RWPE2 (cell line): ENCODE measurements at regions not wholly inside any gene's neighbourhood (a gene's known extent, or its start where the extent isn't known, plus 50 kb on each side); places are given as distances from the start of the nearest gene placed in this dataset.
"Not testable (repeated sequence)": the region's sequence is repeated elsewhere in the genome, so short reads cannot be mapped to it uniquely, and the experiment has no call there.

Experiments used
- ATAC-seq: fragments of 200-7000 bp; cut with Tn5 transposase; 3 replicates; pipeline ENCODE4 v1.9.1; 2021; ENCODE audit warnings: low read depth
- DNase-seq: peaks from one replicate; pipeline ENCODE4 v3.0.0-alpha.2; 2020; ENCODE audit warnings: low spot score
- H3K27ac ChIP-seq: fragments of 450-650 bp; 2 replicates; pipeline ENCODE4 v1.5.1; 2017; ENCODE audit warnings: mild to moderate bottlenecking; ENCODE audit not compliant: poor library complexity, severe bottlenecking
- H3K27me3 ChIP-seq: fragments of 250-450 bp; sonication (Bioruptor Pico); 2 replicates; pipeline ENCODE4 v1.5.1; 2021; ENCODE audit warnings: mild to moderate bottlenecking, moderate library complexity; ENCODE audit not compliant: insufficient read depth, poor library complexity, severe bottlenecking
- H3K36me3 ChIP-seq: fragments of 250-450 bp; sonication (Bioruptor Pico); 2 replicates; pipeline ENCODE4 v1.5.1; 2020; ENCODE audit warnings: low read depth, mild to moderate bottlenecking, moderate library complexity
- H3K4me1 ChIP-seq: fragments of 250-450 bp; sonication (Bioruptor Pico); 2 replicates; pipeline ENCODE4 v1.5.1; 2021; ENCODE audit warnings: mild to moderate bottlenecking, moderate library complexity; ENCODE audit not compliant: insufficient read depth, poor library complexity, severe bottlenecking
- H3K4me3 ChIP-seq: fragments of 250-450 bp; sonication (Bioruptor Pico); 2 replicates; pipeline ENCODE4 v1.5.1; 2021; ENCODE audit warnings: mild to moderate bottlenecking, moderate library complexity; ENCODE audit not compliant: severe bottlenecking
- H3K9me3 ChIP-seq: fragments of 250-450 bp; sonication (Bioruptor Pico); 2 replicates; pipeline ENCODE4 v1.5.1; 2021; ENCODE audit warnings: mild to moderate bottlenecking, moderate library complexity; ENCODE audit not compliant: severe bottlenecking

DNA sequence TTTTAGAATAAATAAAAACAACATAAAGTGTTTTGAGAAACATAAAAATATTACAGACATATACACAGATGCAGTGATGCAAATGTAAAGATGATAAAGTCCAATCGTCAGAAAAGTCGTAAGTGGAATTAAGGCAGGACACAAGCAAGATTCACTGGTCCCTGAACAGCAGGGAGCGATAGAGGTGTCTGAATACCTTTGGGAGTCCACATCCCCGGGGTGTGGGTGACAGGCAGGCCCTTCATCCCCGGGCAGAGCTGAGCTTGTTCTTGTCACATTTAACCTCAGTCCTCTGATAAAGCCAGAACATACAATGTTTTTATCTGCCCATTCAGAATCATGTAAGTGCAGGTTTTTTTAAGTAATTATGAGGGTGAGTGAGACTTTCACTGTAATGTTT, 881.2 kb downstream of the SPATA31A7 start:
- not testable (repeated sequence) for H3K36me3 ChIP-seq, DNase-seq, H3K9me3 ChIP-seq, H3K27me3 ChIP-seq, ATAC-seq, H3K4me1 ChIP-seq, H3K27ac ChIP-seq, H3K4me3 ChIP-seq

DNA sequence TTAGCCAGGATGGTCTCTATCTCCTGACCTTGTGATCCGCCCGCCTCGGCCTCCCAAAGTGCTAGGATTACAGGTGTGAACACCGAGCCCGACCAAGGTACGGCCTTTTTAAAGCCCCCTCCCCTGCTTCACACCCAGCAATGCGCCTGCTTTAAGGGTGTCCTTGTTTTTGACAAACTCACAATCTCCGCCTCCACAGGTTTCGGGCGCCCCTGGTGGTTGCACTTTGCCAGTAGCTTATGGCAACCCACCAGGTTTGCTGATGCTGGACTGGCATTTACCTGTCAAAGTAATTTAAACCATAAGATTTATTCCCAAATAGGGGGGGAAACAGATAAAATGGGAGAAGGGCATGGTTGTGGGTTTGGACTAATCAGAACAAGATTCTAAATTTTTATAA, 883.6 kb downstream of the SPATA31A7 start:
- not testable (repeated sequence) for H3K4me3 ChIP-seq, H3K9me3 ChIP-seq, ATAC-seq, DNase-seq, H3K4me1 ChIP-seq, H3K27ac ChIP-seq, H3K36me3 ChIP-seq, H3K27me3 ChIP-seq

DNA sequence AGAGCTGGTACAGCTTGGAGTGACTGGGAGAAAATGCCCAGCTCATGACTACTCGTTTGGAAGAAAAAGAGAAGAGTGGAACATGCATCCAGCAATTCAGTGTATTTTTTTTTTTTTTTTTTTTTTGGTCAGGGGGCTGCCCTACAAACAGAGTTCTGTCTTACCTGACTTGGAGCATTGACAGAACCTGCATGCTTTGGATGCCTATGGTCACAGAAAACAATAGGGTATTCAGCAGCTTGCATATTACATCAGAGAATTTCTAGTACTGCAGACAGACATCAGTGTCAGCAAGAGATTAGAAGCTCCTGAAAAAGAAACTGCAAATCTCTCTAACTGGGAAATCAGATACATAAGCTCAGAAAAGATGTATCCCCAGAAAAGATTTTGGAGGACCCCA, 894.4 kb downstream of the SPATA31A7 start:
- H3K27me3 ChIP-seq, ATAC-seq, DNase-seq, H3K27ac ChIP-seq, H3K36me3 ChIP-seq, H3K4me3 ChIP-seq, H3K9me3 ChIP-seq, H3K4me1 ChIP-seq: not testable (repeated sequence)

DNA sequence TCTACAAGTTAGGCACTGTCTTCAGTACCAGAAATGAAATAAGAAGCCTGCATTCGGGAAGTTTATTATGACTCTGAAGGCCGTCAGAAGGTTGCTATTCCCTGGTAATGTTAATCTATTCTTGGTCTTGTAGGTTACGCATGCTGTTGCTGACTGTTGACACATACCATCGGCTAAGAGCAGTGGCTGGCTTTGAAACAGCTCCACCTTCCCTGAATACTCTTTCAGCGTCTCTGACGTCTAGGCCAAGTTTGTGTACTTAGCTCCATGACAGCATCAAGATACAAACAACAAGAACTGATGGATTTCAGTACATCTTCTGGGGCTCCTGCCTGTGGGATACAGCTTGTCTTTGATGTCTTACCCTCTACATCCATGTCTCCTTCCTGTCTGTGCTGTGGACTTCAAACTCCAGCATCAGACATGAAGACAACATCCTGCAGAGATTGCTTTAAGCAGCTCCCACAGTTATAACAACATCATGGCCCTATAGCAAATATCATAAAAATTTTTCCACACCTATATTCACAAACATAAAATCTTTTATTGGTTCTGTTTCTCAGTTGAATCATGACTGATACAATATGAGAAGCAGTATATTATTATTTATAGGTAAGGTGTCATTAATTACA, 906.0 kb downstream of the SPATA31A7 start:
- H3K4me3 ChIP-seq, result not testable (repeated sequence)

DNA sequence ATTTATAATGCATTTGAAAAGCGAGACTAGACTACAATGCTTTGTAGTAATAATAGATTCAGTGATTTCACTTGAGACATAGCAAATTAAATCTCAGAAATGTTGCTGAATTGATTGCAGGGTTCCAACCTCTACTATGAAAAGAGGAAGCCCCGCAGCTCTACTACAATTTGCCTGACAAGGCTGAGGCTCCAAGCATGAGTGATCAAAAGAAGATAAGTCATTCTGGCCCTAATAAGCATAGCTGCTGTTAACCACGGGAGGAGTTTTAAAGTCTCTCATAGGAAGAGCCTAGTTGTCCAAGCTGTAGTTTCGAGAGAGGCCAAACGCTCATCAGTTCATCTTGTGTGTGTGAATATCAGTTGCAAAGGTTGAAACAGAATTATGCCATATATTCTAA, 920.6 kb downstream of the SPATA31A7 start:
- H3K4me1 ChIP-seq, H3K36me3 ChIP-seq, H3K27ac ChIP-seq, H3K9me3 ChIP-seq, H3K4me3 ChIP-seq, ATAC-seq, DNase-seq, H3K27me3 ChIP-seq: not testable (repeated sequence)

More for the DNA sequence above, 906.0 kb downstream of the SPATA31A7 start:
- H3K27ac ChIP-seq, H3K4me1 ChIP-seq, DNase-seq, H3K27me3 ChIP-seq, H3K36me3 ChIP-seq, ATAC-seq, H3K9me3 ChIP-seq: not testable (repeated sequence)

DNA sequence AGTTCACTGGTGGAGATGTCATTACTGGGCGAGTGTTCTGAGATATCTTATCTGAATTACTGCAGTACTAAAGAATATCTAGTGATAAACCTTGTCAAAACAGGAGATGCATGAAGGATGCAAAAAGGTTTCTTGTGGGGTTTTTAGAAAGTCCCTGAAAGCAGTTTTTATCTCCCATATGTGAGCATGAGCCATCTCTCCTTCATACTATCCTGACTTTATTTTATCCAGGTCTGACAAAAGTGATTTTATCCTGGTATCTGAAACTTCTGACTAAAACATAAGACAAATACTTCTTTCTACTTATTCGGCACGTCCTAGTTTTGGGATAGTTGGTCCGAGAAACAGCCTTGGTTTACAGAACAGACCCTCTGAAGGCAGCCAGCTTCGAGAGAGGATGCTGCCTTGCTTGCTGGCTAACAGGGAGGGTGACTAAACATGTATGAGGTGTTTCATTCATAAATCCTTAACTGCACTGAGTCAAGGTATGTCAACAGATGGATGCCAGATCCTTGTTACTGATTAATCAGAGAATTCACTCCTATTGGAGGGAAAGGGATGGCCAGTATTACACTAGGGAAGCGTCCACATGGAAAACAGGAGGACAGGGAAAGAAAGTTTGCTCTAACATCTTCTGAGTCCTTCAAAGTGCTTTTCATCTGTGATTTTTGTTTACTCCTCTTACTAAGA, 927.3 kb downstream of the SPATA31A7 start:
- not testable (repeated sequence) for H3K27ac ChIP-seq, H3K27me3 ChIP-seq, DNase-seq, H3K9me3 ChIP-seq, H3K4me3 ChIP-seq, H3K4me1 ChIP-seq, H3K36me3 ChIP-seq
- peak; percentile 96 for ATAC-seq

DNA sequence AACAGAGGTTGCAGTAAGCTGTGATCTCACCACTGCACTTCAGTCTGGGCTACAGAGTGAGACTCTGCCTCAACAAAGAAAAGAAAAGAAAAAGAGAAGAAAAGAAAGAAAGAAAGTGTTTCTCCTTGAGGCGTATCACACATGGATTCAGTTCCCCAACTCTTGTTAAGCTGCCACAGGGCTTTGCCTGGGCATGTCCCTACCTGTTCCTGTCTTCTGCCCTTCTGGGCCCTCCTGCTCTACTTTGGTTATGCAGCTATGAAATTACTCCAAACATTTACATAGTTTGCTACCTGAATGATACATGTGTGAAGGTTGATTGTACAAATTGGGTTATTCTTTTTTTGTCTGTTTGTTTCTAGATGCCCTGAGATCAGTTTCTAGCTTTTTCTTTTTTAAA, 929.8 kb downstream of the SPATA31A7 start:
- H3K4me1 ChIP-seq, H3K27ac ChIP-seq, H3K4me3 ChIP-seq, H3K36me3 ChIP-seq, H3K9me3 ChIP-seq, H3K27me3 ChIP-seq, DNase-seq: not testable (repeated sequence)
- ATAC-seq, result peak; percentile 72

DNA sequence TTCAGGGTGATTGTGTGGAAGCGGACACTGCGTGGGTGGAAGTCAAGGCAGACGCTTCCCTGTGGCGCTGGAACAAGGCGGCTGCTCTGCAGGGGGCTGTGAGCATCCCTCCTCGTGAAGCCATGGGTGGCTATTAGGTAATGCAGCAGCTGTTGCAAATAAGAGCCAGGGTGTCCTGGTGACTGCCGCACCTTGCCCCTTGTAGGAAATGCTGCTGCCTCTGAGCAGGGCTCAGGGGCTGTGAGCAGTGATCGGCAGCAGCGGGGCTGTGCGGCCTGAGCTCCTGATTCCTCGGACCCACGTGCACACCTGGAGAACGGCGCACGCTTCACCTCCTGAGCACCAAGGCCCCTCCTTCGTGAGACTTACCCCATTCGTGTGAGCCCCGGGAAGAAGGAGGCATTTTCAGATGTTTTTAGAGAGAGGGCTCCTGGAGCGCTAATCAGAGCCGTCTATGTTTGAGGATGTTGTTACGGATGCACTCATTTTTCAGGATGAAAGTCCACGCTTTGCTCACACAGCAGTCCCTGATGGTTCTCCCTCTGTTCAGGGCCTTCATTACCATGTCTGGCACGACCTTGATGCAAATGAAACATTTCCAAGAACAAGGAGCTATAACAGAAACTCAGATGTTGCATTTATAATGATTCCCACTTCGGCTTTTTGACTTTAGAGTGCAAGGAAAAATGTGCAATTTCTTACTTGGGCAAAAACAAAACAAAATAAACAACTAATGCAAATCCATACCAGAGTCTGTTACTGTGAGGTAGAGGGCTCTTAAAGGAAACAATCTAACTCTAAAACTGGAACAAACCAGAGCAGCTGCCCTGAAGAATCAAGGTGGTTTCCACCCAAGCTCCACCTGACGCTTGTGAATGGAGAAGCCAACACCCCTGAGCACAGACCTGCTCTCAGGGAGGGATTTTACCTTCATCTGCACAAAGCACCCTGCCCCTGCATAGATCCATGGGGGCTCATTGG, 936.1 kb downstream of the SPATA31A7 start:
- DNase-seq, ATAC-seq, H3K27ac ChIP-seq: not testable (repeated sequence)

DNA sequence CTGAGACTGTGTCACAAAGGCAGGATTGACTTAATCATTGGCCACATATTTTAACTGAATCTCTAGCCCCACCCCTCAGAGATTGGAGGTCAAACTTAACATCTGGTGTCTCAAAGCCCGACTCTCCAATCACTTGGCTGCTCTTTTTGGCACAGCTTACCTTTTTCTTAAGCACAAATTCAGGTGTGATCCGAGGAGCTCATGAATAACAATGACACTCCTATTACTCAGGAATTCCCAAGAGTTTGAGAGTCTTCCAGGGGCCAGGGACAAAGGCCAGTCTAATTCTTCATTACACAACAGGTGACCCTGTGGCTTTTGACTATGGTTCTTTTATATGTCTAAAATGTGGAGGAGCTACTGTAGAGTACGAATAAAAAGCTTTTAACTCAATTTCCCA, 945.2 kb downstream of the SPATA31A7 start:
- H3K4me1 ChIP-seq, H3K36me3 ChIP-seq, H3K27ac ChIP-seq, H3K4me3 ChIP-seq, H3K9me3 ChIP-seq, H3K27me3 ChIP-seq, DNase-seq: not testable (repeated sequence)
- peak; percentile 41; the same call in 2 of the 3 replicates for ATAC-seq

More for the DNA sequence above, 936.1 kb downstream of the SPATA31A7 start:
- not testable (repeated sequence) for H3K27me3 ChIP-seq, H3K4me1 ChIP-seq, H3K9me3 ChIP-seq, H3K4me3 ChIP-seq, H3K36me3 ChIP-seq

DNA sequence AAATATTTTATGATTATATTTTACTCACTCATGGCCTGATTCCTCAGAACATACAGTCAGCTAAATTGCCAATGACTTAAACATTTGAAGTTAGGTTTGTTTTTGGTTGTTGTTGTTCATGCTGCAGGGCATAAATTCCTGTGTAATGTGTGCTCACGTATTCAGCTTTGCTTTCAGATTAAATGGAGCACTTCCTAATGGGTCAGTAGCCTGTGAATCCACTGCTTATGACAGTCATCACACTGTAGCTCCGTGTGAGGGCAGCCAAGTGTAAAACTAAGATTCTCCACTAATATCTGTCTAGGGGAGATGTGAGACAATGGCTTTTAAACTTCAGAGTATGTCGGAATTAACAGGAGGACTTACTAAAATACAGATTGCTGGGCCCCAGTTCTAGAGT, 955.8 kb downstream of the SPATA31A7 start:
- not testable (repeated sequence) for H3K36me3 ChIP-seq, H3K27me3 ChIP-seq, H3K9me3 ChIP-seq, H3K4me1 ChIP-seq, H3K4me3 ChIP-seq, DNase-seq, H3K27ac ChIP-seq
- 0 out of 3 replicates have a peak, but pooled peaks have one; percentile 31 for ATAC-seq
